Body of pancreas (tissue), 4 donors: ENCODE measurements at regions not wholly inside any gene's neighbourhood (a gene's known extent, or its start where the extent isn't known, plus 50 kb on each side); places are given as distances from the start of the nearest gene placed in this dataset.

Experiments
- POLR2A ChIP-seq, 3 donors: fragments of 450-650 bp; IDR thresholded peaks; one replicate each; pipeline ENCODE4 v1.6.1; 2016; ENCODE audit warnings: antibody characterized with exemption in 3 of 3, mild to moderate bottlenecking in 2 of 3
- TF ChIP-seq, protein P1 (sequence below), 7 experiments: fragments of 450-650 bp in 4 of 7; fragments of 200-600 bp in 3 of 7; sonication (generic) in 3 of 7; IDR thresholded peaks; one replicate each; pipeline ENCODE4 v1.5.1; 2016 to 2019; ENCODE audit warnings: antibody characterized with exemption in 7 of 7

DNA sequence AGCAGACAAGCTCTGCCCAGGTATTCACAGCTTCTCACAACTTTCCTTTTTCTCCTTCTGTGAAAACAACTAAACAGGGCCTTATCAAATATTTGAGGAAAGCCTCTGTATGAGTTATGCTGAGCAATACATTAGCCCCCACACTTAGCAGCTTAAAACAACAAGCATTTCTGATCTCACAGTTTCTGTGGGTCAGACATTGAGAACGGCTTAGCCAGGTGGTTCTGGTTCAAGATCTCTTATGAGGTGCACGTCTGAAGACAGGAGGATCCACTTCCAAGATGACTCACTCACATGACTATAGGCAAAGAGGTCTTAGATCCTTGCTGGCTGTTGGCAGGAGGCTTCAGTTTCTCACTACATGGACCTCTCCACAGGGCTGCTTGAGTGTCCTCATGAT lies 181.4 kb upstream of the WSCD1 start:
- TF ChIP-seq, protein P1, sequence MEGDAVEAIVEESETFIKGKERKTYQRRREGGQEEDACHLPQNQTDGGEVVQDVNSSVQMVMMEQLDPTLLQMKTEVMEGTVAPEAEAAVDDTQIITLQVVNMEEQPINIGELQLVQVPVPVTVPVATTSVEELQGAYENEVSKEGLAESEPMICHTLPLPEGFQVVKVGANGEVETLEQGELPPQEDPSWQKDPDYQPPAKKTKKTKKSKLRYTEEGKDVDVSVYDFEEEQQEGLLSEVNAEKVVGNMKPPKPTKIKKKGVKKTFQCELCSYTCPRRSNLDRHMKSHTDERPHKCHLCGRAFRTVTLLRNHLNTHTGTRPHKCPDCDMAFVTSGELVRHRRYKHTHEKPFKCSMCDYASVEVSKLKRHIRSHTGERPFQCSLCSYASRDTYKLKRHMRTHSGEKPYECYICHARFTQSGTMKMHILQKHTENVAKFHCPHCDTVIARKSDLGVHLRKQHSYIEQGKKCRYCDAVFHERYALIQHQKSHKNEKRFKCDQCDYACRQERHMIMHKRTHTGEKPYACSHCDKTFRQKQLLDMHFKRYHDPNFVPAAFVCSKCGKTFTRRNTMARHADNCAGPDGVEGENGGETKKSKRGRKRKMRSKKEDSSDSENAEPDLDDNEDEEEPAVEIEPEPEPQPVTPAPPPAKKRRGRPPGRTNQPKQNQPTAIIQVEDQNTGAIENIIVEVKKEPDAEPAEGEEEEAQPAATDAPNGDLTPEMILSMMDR (IDR thresholded peaks at IDR 0.05), result no peak
- TF ChIP-seq POLR2A (IDR thresholded peaks at IDR 0.05), result no peak
